Esophagus (tissue), 2 donors: ENCODE measurements at regions not wholly inside any gene's neighbourhood (a gene's known extent, or its start where the extent isn't known, plus 50 kb on each side); places are given as distances from the start of the nearest gene placed in this dataset.
"Not testable (repeated sequence)": the region's sequence is repeated elsewhere in the genome, so short reads cannot be mapped to it uniquely, and the experiment has no call there.

ENCODE experiments used
- H3K27ac ChIP-seq, 2 donors: one replicate each; pipeline ENCODE4 v1.5.1; 2013; ENCODE audit warnings: low read depth in 2 of 2, mild to moderate bottlenecking in 2 of 2, inconsistent platforms in 1 of 2, low read length in 1 of 2, moderate library complexity in 1 of 2
- H3K27me3 ChIP-seq, 2 donors: one replicate each; pipeline ENCODE4 v1.6.1; 2013; ENCODE audit warnings: low read length in 2 of 2, control low read depth in 1 of 2, mild to moderate bottlenecking in 1 of 2; ENCODE audit not compliant: insufficient read depth in 2 of 2, control insufficient read depth in 1 of 2
- H3K36me3 ChIP-seq, 2 donors: one replicate each; pipeline ENCODE4 v1.6.1; 2013; ENCODE audit warnings: low read length in 1 of 2; ENCODE audit not compliant: control insufficient read depth in 2 of 2, insufficient read depth in 2 of 2
- H3K4me1 ChIP-seq, 2 donors: one replicate each; pipeline ENCODE4 v1.6.1; 2013; ENCODE audit warnings: low read length in 1 of 2; ENCODE audit not compliant: control insufficient read depth in 2 of 2, insufficient read depth in 2 of 2
- H3K4me3 ChIP-seq, 2 donors: one replicate each; pipeline ENCODE4 v1.5.1; 2013; ENCODE audit warnings: low read length in 2 of 2, mild to moderate bottlenecking in 2 of 2, low read depth in 1 of 2, moderate library complexity in 1 of 2
- H3K9me3 ChIP-seq, 2 donors: one replicate each; pipeline ENCODE4 v1.6.1; 2013; ENCODE audit warnings: mild to moderate bottlenecking in 2 of 2, low read depth in 1 of 2, low read length in 1 of 2, moderate library complexity in 1 of 2; ENCODE audit not compliant: control insufficient read depth in 2 of 2, insufficient read depth in 1 of 2
- WGBS, 2 donors: extraction: QIAGEN DNeasy Blood & Tissue Kit; methylation state at CpG; one replicate each; pipeline ENCODE4 v1.1.7; 2013; 5-methylcytosine and 5-hydroxymethylcytosine counted together
- donor health status: healthy with polysubstance abuse.
- donor health status: Bipolar disorder and iron deficiency.

- H3K4me1 ChIP-seq, H3K4me3 ChIP-seq, H3K9me3 ChIP-seq, H3K36me3 ChIP-seq, H3K27ac ChIP-seq, H3K27me3 ChIP-seq: not testable (repeated sequence)
- WGBS, 2 donors = 80 to 82% methylated on average over 5 of the region's 5 CpGs
Measured at GRCh38 chr7:120014301-120014700, 258.7 kb upstream of the KCND2 start.

GRCh38 chr7:120014925-120015465 lies 258.0 kb upstream of the KCND2 start:
- H3K4me3 ChIP-seq = no peak overlapping the region
- H3K4me1 ChIP-seq = no peaks in the 10 kb centered on the region
- H3K27ac ChIP-seq = no peak overlapping the region
- H3K36me3 ChIP-seq = no peaks in the 10 kb centered on the region
- H3K9me3 ChIP-seq = no peaks in the 10 kb centered on the region
- H3K27me3 ChIP-seq = no peaks in the 10 kb centered on the region
- WGBS, 2 donors = 39 to 46% methylated on average over 4 of the region's 4 CpGs

GRCh38 chr7:120021085-120021484 lies 251.9 kb upstream of the KCND2 start:
- WGBS, 2 donors = 49 to 58% methylated on average over 1 of the region's 1 CpG
- H3K4me1 ChIP-seq = no peaks in the 10 kb centered on the region
- no peaks in the 10 kb centered on the region for H3K36me3 ChIP-seq
- no peak overlapping the region for H3K27ac ChIP-seq
- H3K4me3 ChIP-seq = no peak overlapping the region
- H3K9me3 ChIP-seq = no peaks in the 10 kb centered on the region
- no peaks in the 10 kb centered on the region for H3K27me3 ChIP-seq

- H3K4me1 ChIP-seq = no peaks in the 10 kb centered on the region
- no peaks in the 10 kb centered on the region for H3K27me3 ChIP-seq
- no peaks in the 10 kb centered on the region for H3K36me3 ChIP-seq
- no peaks in the 10 kb centered on the region for H3K9me3 ChIP-seq
- H3K4me3 ChIP-seq = no peak overlapping the region
- no peak overlapping the region for H3K27ac ChIP-seq
- WGBS, 2 donors = 70 to 73% methylated on average over 4 of the region's 4 CpGs
Measured at GRCh38 chr7:120023494-120024167, 249.3 kb upstream of the KCND2 start.

- Histone ChIP-seq H3K4me1 (no peaks in the 10 kb centered on the region), H3K4me3 (no peak overlapping the region), H3K9me3 (no peaks in the 10 kb centered on the region), H3K36me3 (no peaks in the 10 kb centered on the region), H3K27ac (no peak overlapping the region), H3K27me3 (no peaks in the 10 kb centered on the region)
- 65 to 68% methylated on average over 4 of the region's 4 CpGs for WGBS, 2 donors
Measured at GRCh38 chr7:120028636-120029035, 244.3 kb upstream of the KCND2 start.

GRCh38 chr7:120030876-120031275 lies 242.1 kb upstream of the KCND2 start:
- Histone ChIP-seq H3K9me3 (no peaks in the 10 kb centered on the region), H3K36me3 (no peaks in the 10 kb centered on the region), H3K27ac (no peak overlapping the region), H3K4me1 (no peaks in the 10 kb centered on the region), H3K4me3 (no peak overlapping the region), H3K27me3 (no peaks in the 10 kb centered on the region)
- WGBS, 2 donors = 57 to 63% methylated on average over 1 of the region's 1 CpG

- Histone ChIP-seq H3K4me1 (no peaks in the 10 kb centered on the region), H3K36me3 (no peaks in the 10 kb centered on the region), H3K27ac (no peak overlapping the region), H3K4me3 (no peak overlapping the region), H3K27me3 (no peaks in the 10 kb centered on the region), H3K9me3 (no peaks in the 10 kb centered on the region)
- 64% methylated on average over 2 of the region's 2 CpGs for WGBS, 2 donors
Measured at GRCh38 chr7:120033114-120033513, 239.9 kb upstream of the KCND2 start.

- H3K9me3 ChIP-seq = peaks cover 5 to 6% of the 10 kb centered on the region in 2 donors
- H3K36me3 ChIP-seq = no peaks in the 10 kb centered on the region
- no peak overlapping the region for H3K27ac ChIP-seq
- no peaks in the 10 kb centered on the region for H3K4me1 ChIP-seq
- H3K27me3 ChIP-seq = no peaks in the 10 kb centered on the region
- H3K4me3 ChIP-seq = no peak overlapping the region
- WGBS, 2 donors = 86 to 88% methylated on average over 2 of the region's 2 CpGs
Measured at GRCh38 chr7:120039138-120039537, 233.8 kb upstream of the KCND2 start.

- Histone ChIP-seq H3K27me3 (no peaks in the 10 kb centered on the region), H3K27ac (no peak overlapping the region), H3K4me3 (no peak overlapping the region), H3K36me3 (no peaks in the 10 kb centered on the region), H3K9me3 (peaks cover 5 to 6% of the 10 kb centered on the region in 2 donors), H3K4me1 (no peaks in the 10 kb centered on the region)
Measured at GRCh38 chr7:120041798-120042197, 231.2 kb upstream of the KCND2 start.

GRCh38 chr7:120043250-120043649 lies 229.7 kb upstream of the KCND2 start:
- Histone ChIP-seq H3K27me3 (no peaks in the 10 kb centered on the region), H3K4me1 (no peaks in the 10 kb centered on the region), H3K4me3 (no peak overlapping the region), H3K9me3 (peaks cover 5 to 6% of the 10 kb centered on the region in 2 donors), H3K27ac (no peak overlapping the region), H3K36me3 (no peaks in the 10 kb centered on the region)
- 49 to 60% methylated on average over 2 of the region's 2 CpGs for WGBS, 2 donors
